Esophagus squamous epithelium (tissue), 4 donors: ENCODE measurements at regions not wholly inside any gene's neighbourhood (a gene's known extent, or its start where the extent isn't known, plus 50 kb on each side); places are given as distances from the start of the nearest gene placed in this dataset.

Experiments used
- POLR2A ChIP-seq, 4 donors: fragments of 450-650 bp; IDR thresholded peaks; one replicate each; pipeline ENCODE4 v1.6.1; 2017; ENCODE audit warnings: antibody characterized with exemption in 4 of 4, mild to moderate bottlenecking in 4 of 4, moderate library complexity in 3 of 4
- TF ChIP-seq, protein P1 (sequence below), 6 experiments: fragments of 450-650 bp in 4 of 6; fragments of 200-600 bp in 2 of 6; sonication (generic) in 2 of 6; IDR thresholded peaks; one replicate each; pipeline ENCODE4 v1.5.1; 2016 to 2019; ENCODE audit warnings: antibody characterized with exemption in 6 of 6, mild to moderate bottlenecking in 4 of 6, moderate library complexity in 4 of 6

DNA sequence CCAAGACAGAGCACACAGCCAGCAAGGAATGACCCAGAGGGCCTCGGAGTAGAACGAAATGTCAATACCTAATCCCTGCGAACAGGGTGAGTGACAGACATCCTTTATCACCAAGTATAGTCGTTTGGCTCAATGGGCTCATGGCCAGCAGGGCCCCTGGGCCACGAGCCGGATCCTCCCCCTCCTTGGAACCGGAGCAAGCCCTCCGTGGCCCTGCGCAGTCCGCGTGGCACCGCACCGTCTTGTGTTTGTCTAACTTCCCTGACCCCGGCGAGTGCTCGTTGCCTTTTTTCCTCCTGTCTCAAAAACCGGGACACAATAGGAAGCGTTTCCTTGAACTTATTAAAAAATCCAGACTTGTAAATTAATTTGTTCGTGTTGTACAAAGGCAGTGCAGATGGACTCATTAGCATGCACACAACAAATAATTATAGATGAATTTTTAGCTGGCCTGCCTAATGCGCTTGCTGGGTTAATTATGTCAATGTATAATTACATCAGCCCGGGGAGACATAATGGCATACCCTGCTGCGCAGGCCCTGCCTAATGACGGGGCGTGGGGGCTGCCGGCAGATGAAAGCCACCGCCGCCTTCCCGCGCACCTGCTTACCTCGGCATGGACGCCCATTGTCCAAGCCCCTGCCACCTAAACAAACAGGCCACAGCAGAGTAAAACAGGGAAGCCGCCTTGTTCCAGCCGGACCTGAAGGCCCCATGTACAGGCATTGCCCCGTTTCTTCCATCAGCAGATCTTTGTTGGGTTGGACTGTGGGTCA lies 81.6 kb downstream of the PHETA1 start:
- TF ChIP-seq, protein P1, sequence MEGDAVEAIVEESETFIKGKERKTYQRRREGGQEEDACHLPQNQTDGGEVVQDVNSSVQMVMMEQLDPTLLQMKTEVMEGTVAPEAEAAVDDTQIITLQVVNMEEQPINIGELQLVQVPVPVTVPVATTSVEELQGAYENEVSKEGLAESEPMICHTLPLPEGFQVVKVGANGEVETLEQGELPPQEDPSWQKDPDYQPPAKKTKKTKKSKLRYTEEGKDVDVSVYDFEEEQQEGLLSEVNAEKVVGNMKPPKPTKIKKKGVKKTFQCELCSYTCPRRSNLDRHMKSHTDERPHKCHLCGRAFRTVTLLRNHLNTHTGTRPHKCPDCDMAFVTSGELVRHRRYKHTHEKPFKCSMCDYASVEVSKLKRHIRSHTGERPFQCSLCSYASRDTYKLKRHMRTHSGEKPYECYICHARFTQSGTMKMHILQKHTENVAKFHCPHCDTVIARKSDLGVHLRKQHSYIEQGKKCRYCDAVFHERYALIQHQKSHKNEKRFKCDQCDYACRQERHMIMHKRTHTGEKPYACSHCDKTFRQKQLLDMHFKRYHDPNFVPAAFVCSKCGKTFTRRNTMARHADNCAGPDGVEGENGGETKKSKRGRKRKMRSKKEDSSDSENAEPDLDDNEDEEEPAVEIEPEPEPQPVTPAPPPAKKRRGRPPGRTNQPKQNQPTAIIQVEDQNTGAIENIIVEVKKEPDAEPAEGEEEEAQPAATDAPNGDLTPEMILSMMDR (IDR thresholded peaks at IDR 0.05) = no peak
- no peak for TF ChIP-seq POLR2A (IDR thresholded peaks at IDR 0.05)
